Liver (tissue), 3 donors: ENCODE measurements at regions not wholly inside any gene's neighbourhood (a gene's known extent, or its start where the extent isn't known, plus 50 kb on each side); places are given as distances from the start of the nearest gene placed in this dataset.

Experiments used
- ATF3 ChIP-seq: IDR thresholded peaks from 2 replicates; pipeline ENCODE4 v1.6.1; 2016; ENCODE audit warnings: antibody characterized with exemption
- CTCF ChIP-seq: fragments of 150-350 bp; IDR thresholded peaks from 2 replicates; pipeline ENCODE4 v1.5.1; 2017; ENCODE audit warnings: improper control_type of control experiment, low read depth, low read length; ENCODE audit not compliant: missing input control
- EGR1 ChIP-seq, 2 donors: IDR thresholded peaks; 2 replicates each; pipeline ENCODE4 v1.6.1; 2016 to 2018; ENCODE audit warnings: antibody characterized with exemption in 2 of 2, low read depth in 2 of 2
- GABPA ChIP-seq, 2 donors: IDR thresholded peaks in 1 of 2; conservative IDR thresholded peaks in 1 of 2; 2 replicates each; pipeline ENCODE4 v1.6.1; 2016; ENCODE audit warnings: antibody characterized with exemption in 2 of 2, mild to moderate bottlenecking in 1 of 2, moderate library complexity in 1 of 2
- JUND ChIP-seq, 2 donors: IDR thresholded peaks; 2 replicates each; pipeline ENCODE4 v1.6.1; 2016; ENCODE audit warnings: antibody characterized with exemption in 2 of 2
- NR2F2 ChIP-seq: IDR thresholded peaks from 2 replicates; pipeline ENCODE4 v1.6.1; 2016; ENCODE audit warnings: antibody characterized with exemption
- RAD21 ChIP-seq, 2 donors: IDR thresholded peaks; 2 replicates each; pipeline ENCODE4 v1.6.1; 2016; ENCODE audit warnings: antibody characterized with exemption in 2 of 2, mild to moderate bottlenecking in 2 of 2
- SP1 ChIP-seq: IDR thresholded peaks from 2 replicates; pipeline ENCODE4 v1.6.1; 2018; ENCODE audit warnings: antibody characterized with exemption, mild to moderate bottlenecking
- TAF1 ChIP-seq: conservative IDR thresholded peaks from 2 replicates; pipeline ENCODE4 v1.6.1; 2016; ENCODE audit warnings: antibody characterized with exemption, mild to moderate bottlenecking
- YY1 ChIP-seq: IDR thresholded peaks from 2 replicates; pipeline ENCODE4 v1.6.1; 2016; ENCODE audit warnings: antibody characterized with exemption, mild to moderate bottlenecking
- ZBTB33 ChIP-seq: IDR thresholded peaks from 2 replicates; pipeline ENCODE4 v1.6.1; 2016; ENCODE audit warnings: antibody characterized with exemption
- donor health status: healthy.
- donor health status: healthy.

- TF ChIP-seq CTCF (no peak), ATF3 (no peak), TAF1 (no peak), SP1 (no peak), GABPA (IDR thresholded peaks at IDR 0.05 in 1 of 2, conservative IDR thresholded peaks at IDR 0.05 in 1 of 2) (no peak), NR2F2 (no peak), RAD21 (IDR thresholded peaks at IDR 0.05) (no peak), YY1 (no peak), EGR1 (IDR thresholded peaks at IDR 0.05; ENCODE audit: low read depth in 2 of 2) (no peak), ZBTB33 (no peak), JUND (IDR thresholded peaks at IDR 0.05) (no peak)
Measured at GRCh38 chr9:3008091-3008490, 164.2 kb upstream of the PUM3 start.
